GM04503 (cell line): ENCODE measurements at regions not wholly inside any gene's neighbourhood (a gene's known extent, or its start where the extent isn't known, plus 50 kb on each side); places are given as distances from the start of the nearest gene placed in this dataset.
"Not testable (repeated sequence)": the region's sequence is repeated elsewhere in the genome, so short reads cannot be mapped to it uniquely, and the experiment has no call there.

Experiments
- DNase-seq: peaks from one replicate; pipeline ENCODE4 v3.0.0-alpha.2; 2012; ENCODE audit warnings: low read depth

GRCh38 chrX:43225626-43226328 lies 430.3 kb upstream of the MAOA start:
- DNase-seq: no peak

- DNase-seq: no peak
These were observed 417.6 kb upstream of the MAOA start for GRCh38 chrX:43238461-43238945.

GRCh38 chrX:43239356-43239755 lies 416.7 kb upstream of the MAOA start:
- DNase-seq: no peak

GRCh38 chrX:43255596-43255995 lies 400.5 kb upstream of the MAOA start:
- DNase-seq: no peak

- DNase-seq: no peak
These were observed 389.6 kb upstream of the MAOA start for GRCh38 chrX:43266487-43266886.

GRCh38 chrX:43267652-43268051 lies 388.4 kb upstream of the MAOA start:
- DNase-seq: no peak

GRCh38 chrX:43269201-43269600 lies 386.9 kb upstream of the MAOA start:
- DNase-seq: no peak

GRCh38 chrX:43277879-43278278 lies 378.2 kb upstream of the MAOA start:
- no peak for DNase-seq

- no peak for DNase-seq
These were observed 377.7 kb upstream of the MAOA start for GRCh38 chrX:43278440-43278839.

GRCh38 chrX:43279341-43279808 lies 376.7 kb upstream of the MAOA start:
- DNase-seq: no peak

- no peak for DNase-seq
These were observed 372.9 kb upstream of the MAOA start for GRCh38 chrX:43283187-43283586.

- DNase-seq: not testable (repeated sequence)
These were observed 344.5 kb upstream of the MAOA start for GRCh38 chrX:43311625-43312024.

- DNase-seq: no peak
These were observed 343.1 kb upstream of the MAOA start for GRCh38 chrX:43313035-43313434.

- no peak for DNase-seq
These were observed 341.6 kb upstream of the MAOA start for GRCh38 chrX:43314525-43314924.

GRCh38 chrX:43315622-43316021 lies 340.5 kb upstream of the MAOA start:
- no peak for DNase-seq

GRCh38 chrX:43316146-43316545 lies 340.0 kb upstream of the MAOA start:
- no peak for DNase-seq

GRCh38 chrX:43317378-43317777 lies 338.7 kb upstream of the MAOA start:
- no peak for DNase-seq

- no peak for DNase-seq
These were observed 327.6 kb upstream of the MAOA start for GRCh38 chrX:43328358-43328946.

- DNase-seq: no peak
These were observed 322.6 kb upstream of the MAOA start for GRCh38 chrX:43333543-43333942.

GRCh38 chrX:43345166-43345565 lies 310.9 kb upstream of the MAOA start:
- no peak for DNase-seq

GRCh38 chrX:43349363-43349762 lies 306.7 kb upstream of the MAOA start:
- DNase-seq: no peak

- no peak for DNase-seq
These were observed 305.2 kb upstream of the MAOA start for GRCh38 chrX:43350935-43351334.

- DNase-seq: no peak
These were observed 298.4 kb upstream of the MAOA start for GRCh38 chrX:43357741-43358140.

- DNase-seq: no peak
These were observed 283.1 kb upstream of the MAOA start for GRCh38 chrX:43373032-43373431.
